Body of pancreas (tissue), 4 donors: ENCODE measurements at regions not wholly inside any gene's neighbourhood (a gene's known extent, or its start where the extent isn't known, plus 50 kb on each side); places are given as distances from the start of the nearest gene placed in this dataset.

Source experiments
- POLR2A ChIP-seq, 3 donors: fragments of 450-650 bp; IDR thresholded peaks; one replicate each; pipeline ENCODE4 v1.6.1; 2016; ENCODE audit warnings: antibody characterized with exemption in 3 of 3, mild to moderate bottlenecking in 2 of 3
- TF ChIP-seq, protein P1 (sequence below), 7 experiments: fragments of 450-650 bp in 4 of 7; fragments of 200-600 bp in 3 of 7; sonication (generic) in 3 of 7; IDR thresholded peaks; one replicate each; pipeline ENCODE4 v1.5.1; 2016 to 2019; ENCODE audit warnings: antibody characterized with exemption in 7 of 7

DNA sequence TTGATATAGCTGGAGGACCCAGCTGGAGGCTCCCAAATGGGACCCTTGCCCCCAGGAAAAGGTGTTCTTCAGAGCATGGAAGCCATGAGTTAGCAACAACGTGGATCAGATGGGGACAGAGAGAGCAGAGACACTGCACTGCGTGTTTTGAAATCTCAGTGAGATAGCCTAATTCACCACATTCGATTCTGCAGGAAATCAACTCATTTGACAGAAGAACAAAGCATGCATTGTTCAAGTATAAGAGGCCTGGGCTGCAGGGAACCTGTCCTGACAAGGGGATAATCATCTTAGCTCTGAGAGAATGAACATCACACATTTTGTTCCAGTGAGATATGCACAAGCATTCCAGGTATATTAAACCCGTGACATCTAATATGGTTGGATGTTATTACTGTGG, 450.2 kb downstream of the CDH26 start:
- TF ChIP-seq, protein P1, sequence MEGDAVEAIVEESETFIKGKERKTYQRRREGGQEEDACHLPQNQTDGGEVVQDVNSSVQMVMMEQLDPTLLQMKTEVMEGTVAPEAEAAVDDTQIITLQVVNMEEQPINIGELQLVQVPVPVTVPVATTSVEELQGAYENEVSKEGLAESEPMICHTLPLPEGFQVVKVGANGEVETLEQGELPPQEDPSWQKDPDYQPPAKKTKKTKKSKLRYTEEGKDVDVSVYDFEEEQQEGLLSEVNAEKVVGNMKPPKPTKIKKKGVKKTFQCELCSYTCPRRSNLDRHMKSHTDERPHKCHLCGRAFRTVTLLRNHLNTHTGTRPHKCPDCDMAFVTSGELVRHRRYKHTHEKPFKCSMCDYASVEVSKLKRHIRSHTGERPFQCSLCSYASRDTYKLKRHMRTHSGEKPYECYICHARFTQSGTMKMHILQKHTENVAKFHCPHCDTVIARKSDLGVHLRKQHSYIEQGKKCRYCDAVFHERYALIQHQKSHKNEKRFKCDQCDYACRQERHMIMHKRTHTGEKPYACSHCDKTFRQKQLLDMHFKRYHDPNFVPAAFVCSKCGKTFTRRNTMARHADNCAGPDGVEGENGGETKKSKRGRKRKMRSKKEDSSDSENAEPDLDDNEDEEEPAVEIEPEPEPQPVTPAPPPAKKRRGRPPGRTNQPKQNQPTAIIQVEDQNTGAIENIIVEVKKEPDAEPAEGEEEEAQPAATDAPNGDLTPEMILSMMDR (IDR thresholded peaks at IDR 0.05) = no peak
- no peak for TF ChIP-seq POLR2A (IDR thresholded peaks at IDR 0.05)
